ENCODE measurements at regions not wholly inside any gene's neighbourhood (a gene's known extent, or its start where the extent isn't known, plus 50 kb on each side); places are given as distances from the start of the nearest gene placed in this dataset.
A peak's percentile ranks its signal among the peaks of the same experiment; 100 is the strongest.
"Not testable (repeated sequence)": the region's sequence is repeated elsewhere in the genome, so short reads cannot be mapped to it uniquely, and the experiment has no call there.

DNA sequence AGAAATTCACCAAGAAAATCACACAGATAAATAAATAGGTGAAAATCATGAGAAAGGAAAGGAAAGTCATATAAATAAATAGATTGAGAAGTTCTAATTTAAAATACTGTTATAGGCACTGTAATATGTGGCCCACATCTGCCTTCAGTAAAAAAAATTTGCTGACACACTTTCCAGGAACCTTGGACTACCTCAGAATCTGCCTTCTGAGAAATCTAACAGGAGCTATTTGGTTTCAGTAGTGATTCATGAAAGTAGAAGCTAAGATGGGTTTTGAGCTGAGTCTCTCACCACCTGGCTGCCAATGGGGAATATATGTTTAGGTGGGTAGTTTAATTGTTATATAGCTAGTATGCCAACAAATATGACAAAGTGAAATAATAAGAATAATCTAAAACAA lies 810.0 kb downstream of the RAB28 start:
- no peak for DNase-seq

DNA sequence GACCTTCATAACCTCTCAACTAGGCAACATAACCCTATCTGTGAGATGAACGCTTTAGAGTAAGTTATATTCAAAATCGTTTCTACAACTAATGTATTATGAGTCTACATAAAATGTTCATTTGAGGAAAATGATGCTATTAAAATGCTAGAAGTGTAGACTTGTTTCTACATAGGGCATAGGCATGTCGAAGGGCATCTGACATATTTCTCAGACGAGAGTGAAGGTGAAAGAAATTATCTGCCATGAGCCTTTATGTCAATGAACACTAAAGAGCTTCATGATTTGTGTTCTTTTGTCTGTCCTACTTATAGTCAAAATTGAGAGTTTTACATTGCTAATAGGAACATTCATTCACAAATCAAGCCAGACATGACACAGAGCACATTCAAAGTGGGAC lies 811.8 kb downstream of the RAB28 start:
- no peak for DNase-seq

DNA sequence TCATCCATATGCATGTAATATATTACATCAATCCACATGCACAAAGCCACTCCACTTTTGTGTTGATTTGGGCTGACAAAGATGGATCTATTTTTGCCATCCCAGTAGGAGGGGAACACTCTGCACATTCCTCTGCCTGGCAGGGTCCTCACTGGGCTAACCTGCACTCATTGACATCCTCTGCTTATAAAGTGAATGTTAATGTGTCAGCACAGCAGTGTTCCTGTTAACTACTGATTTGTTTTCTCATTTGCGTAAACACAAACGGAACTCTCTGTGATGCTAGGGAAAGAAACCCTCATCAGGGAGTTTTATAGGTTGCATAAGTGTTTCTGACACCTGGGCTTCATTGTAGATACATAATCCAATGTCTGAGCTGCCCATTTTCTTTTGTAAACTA lies 826.0 kb downstream of the RAB28 start:
- DNase-seq: no peak

DNA sequence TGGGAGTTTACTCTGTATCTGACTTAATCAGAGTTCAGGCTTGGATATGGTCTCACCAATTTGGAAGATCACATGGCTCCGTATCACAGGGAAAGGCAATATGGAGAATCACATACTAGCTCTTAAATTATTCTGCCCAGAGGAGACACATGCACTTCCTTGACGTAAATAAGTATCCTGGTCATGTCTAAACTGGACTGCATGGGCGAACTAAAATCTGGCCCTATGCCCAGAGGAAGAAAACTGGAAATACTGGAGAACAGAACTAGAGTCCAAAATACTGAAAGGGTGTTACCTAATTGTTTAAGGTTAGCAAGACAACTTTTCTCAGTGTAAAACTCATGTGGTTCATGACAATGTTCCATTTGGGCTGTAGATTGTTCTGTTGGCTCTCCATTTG lies 832.3 kb downstream of the RAB28 start:
- DNase-seq: no peak

DNA sequence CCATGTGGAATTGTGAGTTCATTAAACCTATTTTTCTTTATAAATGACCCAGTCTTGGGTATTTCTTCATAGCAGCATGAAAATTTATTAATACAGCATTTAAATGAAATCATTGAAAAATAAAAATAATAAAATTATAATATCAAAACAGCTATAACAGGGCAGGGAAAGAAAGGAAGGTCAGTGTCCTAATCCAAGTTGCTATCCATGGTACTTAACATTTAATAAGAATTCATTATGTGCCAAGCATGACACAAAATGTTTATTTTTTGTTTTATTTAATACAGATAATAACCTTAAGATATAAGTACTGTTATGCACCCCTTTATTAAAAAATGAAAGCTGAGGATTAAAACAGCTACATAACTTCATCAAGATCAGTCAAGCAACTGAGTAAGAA lies 838.4 kb downstream of the RAB28 start:
- no peak for DNase-seq

DNA sequence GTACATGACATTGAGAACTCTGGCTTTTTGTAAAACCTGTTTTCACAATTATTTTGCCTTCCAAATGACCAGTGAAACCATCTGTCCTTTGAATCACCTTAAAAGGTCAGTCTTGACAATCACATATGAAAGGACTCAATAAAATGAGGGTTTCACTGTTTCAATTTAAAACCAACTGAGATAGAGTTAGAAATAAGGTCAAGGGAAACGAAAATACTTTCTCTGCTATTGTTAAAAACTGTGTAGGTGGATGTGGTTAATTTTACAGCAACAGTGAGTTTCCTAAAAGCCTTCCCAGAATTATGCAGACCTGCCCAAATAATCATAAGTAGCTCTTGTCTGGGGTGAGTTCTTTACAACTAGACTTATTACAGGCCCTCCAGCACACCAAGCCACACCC lies 839.9 kb downstream of the RAB28 start:
- DNase-seq: no peak

DNA sequence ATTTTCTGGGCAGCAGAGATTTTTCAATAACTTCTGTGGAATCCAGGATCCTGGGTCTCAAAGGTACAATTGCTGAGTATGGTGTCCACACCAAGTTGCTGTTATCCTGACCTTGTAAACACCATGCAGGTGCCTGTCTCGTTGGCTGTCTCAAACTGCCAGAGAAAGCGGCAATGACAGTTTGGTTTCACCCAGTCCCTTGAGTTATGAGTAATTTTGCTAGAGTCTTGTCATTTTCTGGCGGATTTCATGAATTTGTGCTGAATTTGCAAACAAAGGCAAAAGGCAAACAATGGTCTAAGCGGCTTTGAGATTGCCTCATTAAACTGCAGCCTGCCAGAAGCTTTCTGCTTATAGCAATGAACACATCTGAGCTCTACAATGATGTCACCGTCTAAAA lies 847.9 kb downstream of the RAB28 start:
- DNase-seq: no peak

DNA sequence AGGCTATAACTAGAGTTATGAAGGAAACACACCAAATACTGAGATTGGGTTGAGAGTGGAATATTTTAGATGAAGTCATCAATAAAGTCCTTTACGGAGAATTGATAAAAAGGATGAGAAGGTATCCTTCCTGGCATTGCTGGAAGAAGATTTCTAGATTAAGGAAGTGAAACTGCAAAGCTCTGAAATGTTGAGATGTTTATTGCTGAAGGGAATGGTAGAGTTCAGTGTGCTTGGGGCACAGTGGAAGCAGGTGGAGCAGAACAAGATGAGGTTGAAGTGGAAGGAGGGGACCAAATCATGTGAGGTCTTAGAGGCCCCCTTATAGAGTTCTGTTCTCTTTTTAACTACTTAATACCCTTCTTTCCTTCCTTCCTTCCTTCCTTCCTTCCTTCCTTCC lies 848.5 kb downstream of the RAB28 start:
- DNase-seq: no peak

DNA sequence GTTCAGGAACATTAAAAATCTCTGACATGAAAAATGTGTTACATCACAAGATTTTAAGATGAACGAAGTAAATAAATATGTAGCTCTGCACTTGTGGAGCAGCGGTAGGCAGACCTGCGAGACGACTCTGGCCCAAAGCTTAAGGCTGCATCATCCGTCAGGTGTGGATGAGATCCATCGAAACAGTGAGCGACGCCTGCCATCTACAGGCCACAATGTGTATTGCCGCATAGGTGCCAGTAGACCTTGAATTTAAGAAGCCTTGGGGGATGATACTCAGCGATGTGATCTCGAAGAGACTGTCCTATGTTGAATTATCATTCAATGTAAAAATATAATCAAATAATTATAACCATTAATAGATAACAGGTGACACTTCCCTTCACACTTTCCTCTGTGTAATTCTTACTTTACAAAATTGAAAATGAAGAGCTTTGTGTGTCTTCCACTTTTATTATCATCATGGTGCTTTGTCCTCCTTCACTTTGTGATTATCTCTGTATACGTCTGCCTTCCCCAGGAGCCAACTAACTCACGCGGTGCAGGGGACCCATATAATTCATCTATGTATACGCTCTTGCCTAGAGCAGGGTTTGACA lies 851.0 kb downstream of the RAB28 start:
- DNase-seq: peak; percentile 43 to 63

DNA sequence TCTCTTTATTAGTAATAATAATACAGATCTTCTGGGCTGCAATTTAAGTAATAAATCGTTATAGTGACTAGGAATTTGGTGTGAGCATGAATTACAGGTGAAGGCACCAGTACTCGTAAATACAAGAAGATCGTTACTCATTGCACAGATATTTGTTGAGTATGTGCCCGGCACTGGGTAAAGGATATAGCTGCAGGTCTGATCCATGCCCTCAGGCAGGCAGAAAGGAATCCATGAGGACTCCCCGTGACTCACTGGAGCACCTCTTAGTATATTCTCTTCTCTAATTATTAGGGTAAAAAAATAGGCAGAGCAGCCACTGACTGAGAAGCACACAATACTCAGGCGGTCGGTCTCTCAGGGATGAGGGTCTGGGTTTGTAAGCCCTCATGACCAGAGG lies 868.3 kb downstream of the RAB28 start:
- DNase-seq: no peak

DNA sequence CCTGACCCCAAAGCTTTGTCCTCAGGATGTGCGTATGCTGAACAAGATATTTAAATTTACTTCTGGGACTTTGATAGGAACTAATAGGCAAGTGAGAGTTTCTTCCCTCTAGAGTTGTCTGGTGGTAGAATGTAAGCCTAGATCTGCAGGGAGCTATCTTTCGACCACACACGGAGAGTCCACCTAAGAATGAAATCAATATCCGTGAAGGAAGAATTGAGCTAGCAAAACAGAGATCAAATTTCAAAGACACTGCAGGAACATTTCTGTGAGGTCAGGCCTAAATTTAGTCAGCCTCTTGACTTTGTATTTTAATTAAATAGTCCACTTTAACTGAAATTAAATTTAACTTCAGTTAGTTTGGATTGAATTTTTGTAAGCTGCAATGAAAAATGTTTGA lies 871.3 kb downstream of the RAB28 start:
- no peak for DNase-seq

DNA sequence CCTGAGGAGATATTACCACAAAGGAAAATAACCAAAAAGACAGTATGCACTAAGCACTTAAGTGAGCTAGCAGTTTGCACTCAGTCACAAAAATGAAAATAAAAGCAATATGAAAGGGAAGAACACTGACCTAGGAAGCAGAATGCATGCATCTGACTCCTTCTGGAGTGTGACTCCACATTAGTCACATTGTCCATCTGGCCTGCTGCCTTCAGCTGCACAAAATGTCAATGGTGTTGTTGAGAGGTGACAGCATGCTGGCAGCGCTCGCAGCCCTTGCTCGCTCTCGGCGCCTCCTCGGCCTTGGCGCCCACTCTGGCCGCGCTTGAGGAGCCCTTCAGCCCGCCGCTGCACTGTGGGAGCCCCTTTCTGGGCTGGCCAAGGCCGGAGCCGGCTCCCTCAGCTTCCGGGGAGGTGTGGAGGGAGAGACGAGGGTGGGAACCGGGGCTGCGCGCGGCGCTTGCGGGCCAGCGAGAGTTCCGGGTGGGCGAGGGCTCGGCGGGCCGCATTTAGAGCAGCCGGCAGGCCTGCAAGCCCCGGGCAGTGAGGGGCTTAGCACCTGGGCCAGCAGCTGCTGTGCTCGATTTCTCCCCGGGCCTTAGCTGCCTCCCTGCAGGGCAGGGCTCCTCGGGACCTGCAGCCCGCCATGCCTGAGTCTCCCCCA lies 874.8 kb downstream of the RAB28 start:
- not testable (repeated sequence) for DNase-seq

DNA sequence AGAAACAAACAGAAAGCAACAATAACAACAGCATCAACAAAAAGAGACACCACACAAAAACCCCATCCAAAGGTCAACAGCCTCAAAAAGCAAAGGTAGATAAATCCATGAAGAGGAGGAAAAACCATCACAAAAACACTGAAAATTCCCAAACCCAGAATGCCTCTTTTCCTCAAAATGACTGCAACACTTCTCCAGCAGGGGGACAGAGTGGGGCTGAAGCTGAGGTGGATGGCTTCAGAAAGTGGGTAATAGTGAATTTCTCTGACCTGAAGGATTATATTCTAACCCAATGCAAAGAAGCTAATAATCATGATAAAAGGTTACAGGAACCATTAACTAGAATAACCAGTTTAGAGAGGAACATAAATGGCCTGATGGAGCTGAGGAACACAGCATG lies 888.2 kb downstream of the RAB28 start:
- no peak for DNase-seq

DNA sequence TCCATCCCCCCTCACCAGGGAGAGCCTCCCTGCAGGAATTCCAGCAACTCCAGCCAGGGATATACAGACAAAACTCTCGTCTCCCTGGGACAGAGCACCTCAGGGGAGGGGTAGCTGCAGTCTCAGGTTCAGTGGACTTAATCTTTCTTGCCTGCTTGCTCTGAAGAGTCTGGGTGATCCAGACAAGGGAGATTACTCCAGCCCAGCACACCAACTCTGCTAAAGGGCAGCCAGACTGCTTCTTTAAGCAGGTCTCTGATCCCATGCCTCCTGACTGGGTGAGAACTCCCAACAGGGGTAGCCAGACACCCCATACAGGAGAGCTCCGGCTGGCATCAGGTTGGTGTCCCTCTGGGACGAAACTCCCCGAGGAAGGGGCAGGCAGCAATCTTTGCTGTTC lies 888.7 kb downstream of the RAB28 start:
- no peak for DNase-seq

DNA sequence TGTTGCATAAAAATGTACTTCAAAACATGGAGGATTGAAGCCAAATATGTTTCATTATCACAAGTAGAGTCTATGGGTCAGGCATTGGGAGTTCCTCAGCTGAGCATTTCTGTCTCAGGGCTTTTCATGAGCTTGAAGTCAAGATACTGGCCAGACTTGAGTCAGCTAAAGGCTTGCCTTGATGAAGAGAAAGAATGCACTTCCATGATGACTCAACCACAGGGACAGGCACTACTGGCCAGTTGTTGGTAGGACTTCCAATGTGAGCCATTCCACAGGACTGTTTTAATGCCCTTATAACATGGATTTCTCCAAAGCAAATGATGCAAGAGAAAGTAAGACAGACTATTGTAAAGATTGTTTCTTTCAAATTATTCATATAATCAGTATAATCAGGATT lies 895.6 kb downstream of the RAB28 start:
- DNase-seq: no peak

DNA sequence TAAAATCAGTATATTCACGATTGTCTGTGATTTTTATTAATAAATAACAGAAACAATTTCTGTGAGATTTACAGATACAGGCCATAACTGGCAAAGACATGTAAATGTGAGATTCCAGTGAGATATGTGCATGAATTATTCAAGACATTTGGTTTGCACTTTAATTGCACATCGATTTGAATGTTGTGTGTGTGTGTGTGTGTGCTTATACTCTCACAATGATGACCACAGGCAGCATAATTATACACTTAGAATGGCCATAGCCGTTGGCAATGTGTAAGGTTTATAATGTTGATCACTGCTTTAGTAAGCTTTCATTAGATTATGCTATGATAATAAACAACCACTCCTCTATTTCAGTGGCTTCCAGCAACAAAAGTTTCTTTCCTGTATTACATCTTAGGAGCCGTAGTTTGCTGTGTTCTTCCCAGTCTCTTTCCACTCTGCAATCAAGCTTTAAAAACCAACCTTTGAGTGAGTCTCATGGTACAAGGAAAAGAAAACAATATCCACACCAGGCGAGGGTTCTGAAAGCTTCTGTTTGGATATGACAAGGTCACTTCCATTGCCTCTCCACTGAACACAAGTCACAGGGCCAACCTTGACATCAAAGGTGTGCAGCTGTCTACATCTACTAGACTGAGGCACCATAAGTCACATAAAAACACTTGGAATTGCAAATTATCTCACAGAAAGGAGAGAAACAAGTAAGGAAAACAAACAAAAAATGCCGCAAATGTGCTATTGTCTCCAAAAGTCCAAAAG lies 897.7 kb downstream of the RAB28 start:
- no peak for DNase-seq

DNA sequence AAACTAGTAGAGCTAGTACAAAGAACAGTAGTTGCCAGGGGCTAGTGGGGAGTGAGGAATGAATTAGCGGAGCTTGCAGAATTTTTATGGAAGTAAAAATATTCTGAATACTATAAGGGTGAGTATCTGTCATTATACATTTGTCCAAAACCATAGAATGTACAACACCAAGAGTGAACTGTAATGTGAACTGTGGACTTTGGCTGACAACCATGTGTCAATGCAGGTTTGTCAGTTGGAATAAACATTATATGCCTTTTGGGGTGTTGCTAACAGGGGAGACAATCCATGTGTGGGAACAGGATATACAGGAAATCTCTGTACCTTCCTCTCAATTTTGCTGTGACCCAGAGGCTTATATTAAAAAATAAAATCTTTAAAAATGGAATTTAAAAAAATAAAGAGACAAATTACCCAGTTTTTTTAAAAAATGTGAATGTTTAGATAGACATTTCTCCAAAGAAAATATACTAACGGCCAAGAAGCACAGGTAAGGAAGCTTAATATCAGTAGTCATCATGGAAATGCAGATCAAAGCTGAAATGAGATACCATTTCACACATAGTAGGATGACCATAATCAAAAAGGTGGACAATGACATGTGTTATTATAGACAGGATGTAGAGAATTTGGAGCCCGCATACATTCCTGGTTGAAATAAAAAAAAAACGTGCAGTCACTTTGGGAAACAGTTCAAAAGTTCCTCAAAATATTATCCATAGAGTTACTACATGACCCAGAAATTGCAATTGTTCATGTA lies 899.8 kb downstream of the RAB28 start:
- no peak for DNase-seq

DNA sequence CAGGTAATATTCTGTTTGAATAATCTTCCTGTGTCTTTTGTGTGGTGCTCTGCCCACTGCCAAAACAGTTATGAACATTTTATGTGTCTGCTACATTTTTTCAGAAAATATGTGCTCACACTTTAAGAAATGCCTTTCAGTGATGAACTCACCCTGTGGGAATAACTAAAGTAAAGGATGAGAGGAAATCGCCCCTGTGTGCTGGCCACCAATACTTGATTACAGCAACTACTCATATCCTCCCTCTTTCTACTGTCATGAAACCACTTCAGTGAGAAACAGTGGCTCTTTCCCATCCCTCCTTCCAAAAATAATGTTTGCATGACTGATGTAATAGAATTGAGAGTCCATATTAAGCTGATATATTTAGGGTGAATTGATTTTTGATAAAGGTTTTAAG lies 900.9 kb downstream of the RAB28 start:
- no peak for DNase-seq

DNA sequence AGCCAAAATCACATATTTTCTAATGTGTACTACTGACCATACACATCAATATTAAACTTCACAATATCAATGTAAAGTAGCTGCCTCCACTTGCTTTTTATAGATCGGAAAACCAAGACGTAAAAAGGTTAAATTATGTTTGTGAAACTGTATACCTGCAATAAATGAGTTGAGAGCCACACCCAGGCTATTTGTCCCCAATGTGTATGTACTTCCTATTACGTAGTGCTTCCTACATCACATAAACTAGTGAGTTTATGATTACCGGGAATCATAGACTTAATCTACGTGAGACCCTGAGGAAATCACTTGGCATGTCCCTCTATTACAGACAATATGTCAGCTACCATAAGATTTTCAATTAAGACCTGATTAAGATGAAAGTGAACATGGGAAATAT lies 903.4 kb downstream of the RAB28 start:
- DNase-seq: no peak

DNA sequence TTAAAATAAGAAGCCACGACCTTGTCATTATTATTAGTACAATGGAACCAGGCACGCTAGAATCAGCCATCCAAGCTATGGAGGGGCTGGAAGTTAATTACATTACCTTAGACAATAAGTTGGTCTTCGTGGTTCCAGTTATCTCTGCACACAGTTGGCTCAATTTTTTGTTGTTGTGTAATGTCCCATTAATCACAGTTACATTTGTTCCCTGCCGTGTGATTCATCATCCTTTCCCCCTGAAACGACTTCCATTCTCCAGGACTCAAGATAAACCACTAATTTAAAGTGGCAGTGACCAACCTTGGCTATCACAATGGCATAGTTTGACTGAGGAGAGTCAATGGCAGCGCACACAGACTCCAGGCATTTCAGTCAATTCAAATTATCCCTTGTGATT lies 905.0 kb downstream of the RAB28 start:
- no peak for DNase-seq

DNA sequence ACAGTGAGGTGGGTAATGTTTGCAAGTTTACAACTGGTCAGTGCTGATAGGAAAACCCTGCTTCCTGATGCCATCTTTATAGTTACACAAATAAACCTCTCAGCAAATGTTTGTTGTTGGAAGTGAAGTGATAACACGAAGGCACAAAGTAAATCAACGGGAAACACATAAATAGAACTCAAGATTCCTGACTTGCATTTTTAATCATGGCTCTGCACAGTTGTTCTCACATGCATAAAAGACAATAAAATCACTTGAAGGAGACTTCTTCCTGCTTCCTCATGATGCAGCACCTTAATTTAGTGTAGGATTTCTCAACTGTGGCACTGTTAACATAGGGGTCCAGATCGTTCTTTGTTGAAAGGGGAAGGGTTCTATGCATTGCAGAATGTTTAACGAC lies 907.7 kb downstream of the RAB28 start:
- no peak for DNase-seq

DNA sequence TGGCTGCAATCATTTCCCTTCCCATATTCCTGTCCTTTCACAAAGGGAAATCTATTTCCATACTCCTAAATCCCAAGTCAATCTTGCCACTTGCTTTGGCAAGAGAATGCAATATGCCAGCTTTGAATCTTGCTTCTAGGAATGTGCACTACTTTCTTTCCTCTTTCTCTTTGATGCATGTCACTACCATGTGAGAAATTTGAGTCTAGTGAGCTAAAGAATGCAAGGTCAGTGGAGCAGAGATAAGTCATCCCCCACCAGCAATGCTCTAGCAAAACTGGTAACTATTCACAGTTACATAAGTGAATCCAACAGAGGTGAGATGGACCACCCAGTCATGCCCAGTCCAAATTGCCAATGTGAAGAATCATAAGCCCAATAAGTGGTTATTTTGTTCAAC lies 910.4 kb downstream of the RAB28 start:
- DNase-seq: no peak

DNA sequence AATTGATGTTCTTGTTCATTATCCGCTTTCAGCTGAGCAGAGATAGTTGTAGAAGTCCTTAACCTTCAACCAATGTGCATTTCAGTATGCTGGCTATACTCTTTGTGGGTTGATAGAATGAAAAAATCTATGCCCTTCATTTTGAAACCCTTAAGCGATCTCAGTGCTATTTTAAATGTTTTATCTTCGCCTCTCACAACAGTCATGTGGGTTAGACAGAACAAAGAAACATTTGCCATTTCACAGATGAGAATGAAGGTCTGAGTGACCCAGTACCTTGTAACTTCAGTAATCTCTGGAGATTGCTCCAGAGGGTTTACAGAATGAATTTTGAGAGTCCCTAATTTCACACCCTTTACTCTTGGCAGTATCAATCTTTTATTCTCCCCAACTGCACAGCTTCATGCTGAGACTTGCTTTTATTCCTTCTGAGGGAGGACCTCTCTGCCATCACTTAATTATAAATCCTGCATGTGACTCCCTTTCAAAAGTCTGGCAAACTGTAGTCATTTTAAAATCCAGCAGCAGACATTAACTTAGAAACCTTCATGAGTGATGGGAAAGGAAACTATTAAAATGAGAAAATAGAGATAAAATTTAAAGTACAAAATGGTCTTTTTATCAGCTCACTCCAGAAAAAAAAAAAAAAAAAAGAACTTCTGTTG lies 921.5 kb downstream of the RAB28 start:
- DNase-seq: no peak

Data from CD4-positive, alpha-beta T cell treated with Interferon alpha-2 for 1 hour (primary cell).